ENCODE measurements at regions not wholly inside any gene's neighbourhood (a gene's known extent, or its start where the extent isn't known, plus 50 kb on each side); places are given as distances from the start of the nearest gene placed in this dataset.

DNA sequence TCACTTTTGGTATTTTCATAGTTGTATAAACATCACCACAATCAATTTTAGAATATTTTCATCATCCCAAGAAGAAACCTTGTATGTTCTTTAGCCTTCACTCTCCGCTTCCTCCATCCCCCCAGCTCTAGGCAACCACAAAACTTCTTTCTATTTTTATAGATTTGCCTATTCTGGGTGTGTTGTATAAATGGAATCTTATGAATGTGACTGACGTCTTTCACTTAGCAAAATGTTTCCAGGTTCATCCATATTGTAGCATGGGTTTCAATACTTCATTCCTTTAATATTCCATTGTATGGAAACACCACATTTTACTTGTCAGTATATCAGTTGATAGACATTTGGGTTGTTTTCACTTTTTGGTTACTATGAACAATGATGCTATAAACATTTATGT is 335.8 kb upstream of the GOLIM4 start:
- TF ChIP-seq POLR2A (IDR thresholded peaks at IDR 0.05; ENCODE audit: borderline replicate concordance, extremely low read depth, insufficient read depth, insufficient read length): no peak
- no peak for TF ChIP-seq ZNF274 (IDR thresholded peaks at IDR 0.05; ENCODE audit: low read depth, low read length)
- TF ChIP-seq, protein P1, sequence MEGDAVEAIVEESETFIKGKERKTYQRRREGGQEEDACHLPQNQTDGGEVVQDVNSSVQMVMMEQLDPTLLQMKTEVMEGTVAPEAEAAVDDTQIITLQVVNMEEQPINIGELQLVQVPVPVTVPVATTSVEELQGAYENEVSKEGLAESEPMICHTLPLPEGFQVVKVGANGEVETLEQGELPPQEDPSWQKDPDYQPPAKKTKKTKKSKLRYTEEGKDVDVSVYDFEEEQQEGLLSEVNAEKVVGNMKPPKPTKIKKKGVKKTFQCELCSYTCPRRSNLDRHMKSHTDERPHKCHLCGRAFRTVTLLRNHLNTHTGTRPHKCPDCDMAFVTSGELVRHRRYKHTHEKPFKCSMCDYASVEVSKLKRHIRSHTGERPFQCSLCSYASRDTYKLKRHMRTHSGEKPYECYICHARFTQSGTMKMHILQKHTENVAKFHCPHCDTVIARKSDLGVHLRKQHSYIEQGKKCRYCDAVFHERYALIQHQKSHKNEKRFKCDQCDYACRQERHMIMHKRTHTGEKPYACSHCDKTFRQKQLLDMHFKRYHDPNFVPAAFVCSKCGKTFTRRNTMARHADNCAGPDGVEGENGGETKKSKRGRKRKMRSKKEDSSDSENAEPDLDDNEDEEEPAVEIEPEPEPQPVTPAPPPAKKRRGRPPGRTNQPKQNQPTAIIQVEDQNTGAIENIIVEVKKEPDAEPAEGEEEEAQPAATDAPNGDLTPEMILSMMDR (IDR thresholded peaks at IDR 0.05 in 2 of 3, conservative IDR thresholded peaks at IDR 0.05 in 1 of 3; ENCODE audit: borderline replicate concordance in 1 of 3, insufficient read depth in 1 of 3, low read depth in 2 of 3, low read length in 2 of 3): no peak
- TF ChIP-seq EZH2 (IDR thresholded peaks at IDR 0.05): no peak
- no peak for TF ChIP-seq SP1 (IDR thresholded peaks at IDR 0.05; ENCODE audit: low read depth)
- TF ChIP-seq POLR2AphosphoS5 (IDR thresholded peaks at IDR 0.05; ENCODE audit: low read depth, low read length): no peak
- no peak for TF ChIP-seq SIN3A (IDR thresholded peaks at IDR 0.05; ENCODE audit: low read depth)
- TF ChIP-seq, protein P2, sequence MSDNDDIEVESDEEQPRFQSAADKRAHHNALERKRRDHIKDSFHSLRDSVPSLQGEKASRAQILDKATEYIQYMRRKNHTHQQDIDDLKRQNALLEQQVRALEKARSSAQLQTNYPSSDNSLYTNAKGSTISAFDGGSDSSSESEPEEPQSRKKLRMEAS (IDR thresholded peaks at IDR 0.05): no peak
- no peak for TF ChIP-seq ELF1 (IDR thresholded peaks at IDR 0.05; ENCODE audit: borderline replicate concordance, low read depth)
- TF ChIP-seq, protein P3, sequence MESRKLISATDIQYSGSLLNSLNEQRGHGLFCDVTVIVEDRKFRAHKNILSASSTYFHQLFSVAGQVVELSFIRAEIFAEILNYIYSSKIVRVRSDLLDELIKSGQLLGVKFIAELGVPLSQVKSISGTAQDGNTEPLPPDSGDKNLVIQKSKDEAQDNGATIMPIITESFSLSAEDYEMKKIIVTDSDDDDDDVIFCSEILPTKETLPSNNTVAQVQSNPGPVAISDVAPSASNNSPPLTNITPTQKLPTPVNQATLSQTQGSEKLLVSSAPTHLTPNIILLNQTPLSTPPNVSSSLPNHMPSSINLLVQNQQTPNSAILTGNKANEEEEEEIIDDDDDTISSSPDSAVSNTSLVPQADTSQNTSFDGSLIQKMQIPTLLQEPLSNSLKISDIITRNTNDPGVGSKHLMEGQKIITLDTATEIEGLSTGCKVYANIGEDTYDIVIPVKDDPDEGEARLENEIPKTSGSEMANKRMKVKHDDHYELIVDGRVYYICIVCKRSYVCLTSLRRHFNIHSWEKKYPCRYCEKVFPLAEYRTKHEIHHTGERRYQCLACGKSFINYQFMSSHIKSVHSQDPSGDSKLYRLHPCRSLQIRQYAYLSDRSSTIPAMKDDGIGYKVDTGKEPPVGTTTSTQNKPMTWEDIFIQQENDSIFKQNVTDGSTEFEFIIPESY (IDR thresholded peaks at IDR 0.05; ENCODE audit: extremely low read depth, insufficient replicate concordance, low read length): no peak
- TF ChIP-seq FOSL1 (IDR thresholded peaks at IDR 0.05; ENCODE audit: low read depth): no peak
- no peak for TF ChIP-seq EZH2phosphoT487 (IDR thresholded peaks at IDR 0.05; ENCODE audit: borderline replicate concordance)
